IMR-90 (cell line): ENCODE measurements at regions not wholly inside any gene's neighbourhood (a gene's known extent, or its start where the extent isn't known, plus 50 kb on each side); places are given as distances from the start of the nearest gene placed in this dataset.

Source experiments
- ATAC-seq: fragments of 200-7000 bp; cut with Tn5 transposase; 2 replicates; pipeline ENCODE4 v1.9.1; 2020; ENCODE audit warnings: low read depth, mild to moderate bottlenecking, moderate library complexity
- BruUV-seq: library from RNA; stranded (reverse); fragments of 400-500 nt; replicated peaks from 2 replicates; lab custom pipeline; 2021; lab: Mats Ljungman, UMichigan
- CTCF ChIA-PET: fragments of 300-600 bp; formaldehyde crosslinking; extraction: SDS; loops from one replicate; lab custom pipeline; 2021; ENCODE audit warnings: antibody characterized with exemption; lab: Yijun Ruan, JAX
- POLR2A ChIA-PET: fragments of 300-600 bp; sonication (Branson Sonifier 250); formaldehyde crosslinking; loops from one replicate; lab custom pipeline; 2022; ENCODE audit warnings: antibody characterized with exemption; ENCODE audit not compliant: unreplicated experiment; lab: Charles Lee
- DNase-seq: peaks from one replicate; pipeline ENCODE4 v3.0.0; 2013
- H2AFZ ChIP-seq: replicated peaks from 2 replicates; pipeline ENCODE3; 2013; ENCODE audit warnings: low read length, mild to moderate bottlenecking; ENCODE audit not compliant: poor library complexity
- H2AK5ac ChIP-seq: 2 replicates; pipeline ENCODE4 v1.6.1; 2013; ENCODE audit warnings: low read depth, low read length, inconsistent platforms
- H2AK9ac ChIP-seq: replicated peaks from 2 replicates; pipeline ENCODE3; 2013; ENCODE audit warnings: mild to moderate bottlenecking, low read depth, low read length, moderate library complexity; ENCODE audit not compliant: poor library complexity
- H2BK120ac ChIP-seq: 2 replicates; pipeline ENCODE4 v1.6.1; 2013; ENCODE audit warnings: low read depth, low read length, inconsistent platforms
- H2BK15ac ChIP-seq: 3 replicates; pipeline ENCODE4 v1.6.1; 2013; ENCODE audit warnings: low read depth, low read length, inconsistent platforms
- H2BK20ac ChIP-seq: 2 replicates; pipeline ENCODE4 v1.6.1; 2013; ENCODE audit warnings: low read depth, mild to moderate bottlenecking, inconsistent platforms, low read length, moderate library complexity
- H2BK5ac ChIP-seq: 2 replicates; pipeline ENCODE4 v1.6.1; 2013; ENCODE audit warnings: mild to moderate bottlenecking, low read depth, low read length, inconsistent platforms; ENCODE audit not compliant: poor library complexity, severe bottlenecking
- H3K14ac ChIP-seq: replicated peaks from 2 replicates; pipeline ENCODE4 v1.6.1; 2013; ENCODE audit warnings: low read depth, low read length, inconsistent platforms
- H3K18ac ChIP-seq: 2 replicates; pipeline ENCODE4 v1.6.1; 2013; ENCODE audit warnings: low read depth, low read length, control low read depth
- H3K23ac ChIP-seq: 2 replicates; pipeline ENCODE4 v1.6.1; 2013; ENCODE audit warnings: low read depth, low read length, inconsistent platforms
- H3K27ac ChIP-seq: 2 replicates; pipeline ENCODE4 v1.5.1; 2013; ENCODE audit warnings: mild to moderate bottlenecking, control low read depth, low read length; ENCODE audit not compliant: insufficient read depth
- H3K27me3 ChIP-seq: 2 replicates; pipeline ENCODE4 v1.6.1; 2013; ENCODE audit warnings: low read length; ENCODE audit not compliant: control insufficient read depth, insufficient read depth
- H3K36me3 ChIP-seq: 2 replicates; pipeline ENCODE4 v1.6.1; 2013; ENCODE audit warnings: low read length, mixed read lengths; ENCODE audit not compliant: control insufficient read depth, insufficient read depth
- H3K4ac ChIP-seq: 2 replicates; pipeline ENCODE4 v1.6.1; 2013; ENCODE audit warnings: low read depth, low read length, inconsistent platforms
- H3K4me1 ChIP-seq: 2 replicates; pipeline ENCODE4 v1.6.1; 2013; ENCODE audit warnings: low read length, mixed read lengths; ENCODE audit not compliant: control insufficient read depth, insufficient read depth
- H3K4me2 ChIP-seq: 2 replicates; pipeline ENCODE4 v1.6.1; 2013; ENCODE audit warnings: low read depth, mild to moderate bottlenecking, control low read depth, low read length, moderate library complexity
- H3K4me3 ChIP-seq: 2 replicates; pipeline ENCODE4 v1.5.1; 2013; ENCODE audit warnings: low read depth, mild to moderate bottlenecking, control low read depth, low read length, moderate library complexity; ENCODE audit not compliant: insufficient read depth
- H3K56ac ChIP-seq: 2 replicates; pipeline ENCODE4 v1.6.1; 2013; ENCODE audit warnings: low read length, inconsistent platforms; ENCODE audit not compliant: insufficient read depth; ENCODE audit errors: extremely low read depth
- H3K79me1 ChIP-seq, 2 experiments: 2 replicates each; pipeline ENCODE4 v1.6.1; 2013; ENCODE audit warnings: low read length in 2 of 2, inconsistent platforms in 1 of 2, low read depth in 1 of 2
- H3K9ac ChIP-seq: 2 replicates; pipeline ENCODE4 v1.6.1; 2013; ENCODE audit warnings: low read depth, low read length, control low read depth
- H3K9me1 ChIP-seq: 2 replicates; pipeline ENCODE4 v1.6.1; 2013; ENCODE audit warnings: low read length, inconsistent platforms; ENCODE audit not compliant: insufficient read depth
- H3K9me3 ChIP-seq: 2 replicates; pipeline ENCODE4 v1.6.1; 2013; ENCODE audit warnings: low read length; ENCODE audit not compliant: control insufficient read depth, insufficient read depth
- H4K20me1 ChIP-seq: 2 replicates; pipeline ENCODE4 v1.6.1; 2013; ENCODE audit warnings: low read length, inconsistent platforms; ENCODE audit not compliant: insufficient read depth
- H4K5ac ChIP-seq: 2 replicates; pipeline ENCODE4 v1.6.1; 2013; ENCODE audit warnings: mild to moderate bottlenecking, low read depth, low read length, control low read depth
- H4K8ac ChIP-seq, 2 experiments: 2 replicates each; pipeline ENCODE4 v1.6.1; 2013; ENCODE audit warnings: low read depth in 2 of 2, low read length in 2 of 2, control low read depth in 1 of 2, inconsistent platforms in 1 of 2
- H4K91ac ChIP-seq: 2 replicates; pipeline ENCODE4 v1.6.1; 2013; ENCODE audit warnings: low read depth, low read length, inconsistent platforms; ENCODE audit not compliant: insufficient read depth
- BHLHE40 ChIP-seq: fragments of 150-350 bp; IDR thresholded peaks from 2 replicates; pipeline ENCODE4 v1.6.1; 2016; ENCODE audit warnings: mild to moderate bottlenecking, low read depth, low read length
- CTCF ChIP-seq: conservative IDR thresholded peaks from 2 replicates; pipeline ENCODE4 v1.5.1; 2012; ENCODE audit warnings: mild to moderate bottlenecking, low read depth, low read length, improper control_type of control experiment
- FOS ChIP-seq: fragments of 150-350 bp; IDR thresholded peaks from 2 replicates; pipeline ENCODE4 v1.6.1; 2016; ENCODE audit warnings: low read depth, low read length
- MAFK ChIP-seq: IDR thresholded peaks from 2 replicates; pipeline ENCODE4 v1.6.1; 2012; ENCODE audit warnings: low read depth, low read length, improper control_type of control experiment
- MAZ ChIP-seq: IDR thresholded peaks from 2 replicates; pipeline ENCODE4 v1.6.1; 2012; ENCODE audit warnings: low read depth, mild to moderate bottlenecking, low read length, improper control_type of control experiment, moderate library complexity, borderline replicate concordance
- MXI1 ChIP-seq: IDR thresholded peaks from 2 replicates; pipeline ENCODE4 v1.6.1; 2012; ENCODE audit warnings: low read depth, mild to moderate bottlenecking, low read length, moderate library complexity, borderline replicate concordance
- RAD21 ChIP-seq: IDR thresholded peaks from 2 replicates; pipeline ENCODE4 v1.6.1; 2012; ENCODE audit warnings: low read length, improper control_type of control experiment
- RFX5 ChIP-seq: IDR thresholded peaks from 2 replicates; pipeline ENCODE4 v1.8.0; 2012; ENCODE audit warnings: low read depth, mild to moderate bottlenecking, low read length, moderate library complexity
- SMC3 ChIP-seq: fragments of 150-350 bp; IDR thresholded peaks from 2 replicates; pipeline ENCODE4 v1.6.1; 2016; ENCODE audit warnings: low read depth, mild to moderate bottlenecking, antibody characterized with exemption, low read length, moderate library complexity
- WGBS, 2 experiments: methylation state at CpG; one replicate each; pipeline versions ENCODE4 v1.1.5 to v1.1.7; 2013; ENCODE audit warnings: missing lambda C conversion rate in 2 of 2; ENCODE audit not compliant: insufficient read length in 1 of 2; ENCODE audit errors: extremely low coverage in 2 of 2; 5-methylcytosine and 5-hydroxymethylcytosine counted together
- dilution Hi-C: fragments of 300-500 bp; cut with HindIII; formaldehyde crosslinking; loops from one replicate; pipeline ENCODE4 v1.14.3; 2018; ENCODE audit warnings: low sequenced_read_pairs; ENCODE audit not compliant: unreplicated experiment
- in situ Hi-C: fragments of 300-500 bp; cut with MboI; formaldehyde crosslinking; loops from 3 replicates; pipeline ENCODE4 v1.14.3; 2019; ENCODE audit warnings: low sequenced_read_pairs, inconsistent platforms, mixed read lengths
- intact Hi-C: fragments of 100-400 bp; cut with micrococcal nuclease; formaldehyde crosslinking; loops from 2 replicates; pipeline ENCODE4 v1.10.0; 2022

- peak; percentile 70; the same call in 1 of the 2 replicates for ATAC-seq
- in situ Hi-C loops, result no loop called here
Observed at GRCh38 chr16:86901483-86901882, 323.1 kb downstream of the FOXL1 start.

More at GRCh38 chr16:86901483-86901882, 323.1 kb downstream of the FOXL1 start:
- H2BK20ac ChIP-seq, result peak overlapping the region; percentile 59
- H3K27ac ChIP-seq, result no peak overlapping the region
- peak overlapping the region; percentile 1; the same call in 1 of the 2 replicates for H3K4ac ChIP-seq
- ChIA-PET CTCF (no interaction called here), POLR2A (no interaction called here)
- H2BK15ac ChIP-seq, result 0 out of 3 replicates have a peak overlapping the region, but pooled peaks have one; percentile 4
- H3K9me1 ChIP-seq, result peaks cover 18% of the 10 kb centered on the region; the same call in 1 of the 2 replicates
- peaks cover 11% of the 10 kb centered on the region; the same call in 1 of the 2 replicates for H3K4me1 ChIP-seq
- no peak overlapping the region for H4K5ac ChIP-seq
- 0 out of 2 replicates have a peak overlapping the region, but pooled peaks have one; percentile 7 for H3K23ac ChIP-seq
- WGBS, 2 experiments, result 89% methylated on average over 3 of the region's 6 CpGs; no CpG with 5 or more reads in 1 of the 2 experiments
- no peak overlapping the region for H3K18ac ChIP-seq
- H3K79me1 ChIP-seq, result no peaks in the 10 kb centered on the region
- H3K56ac ChIP-seq, result no peak overlapping the region
- no peak overlapping the region for H3K9ac ChIP-seq
- no peak overlapping the region for H4K8ac ChIP-seq
- no peak overlapping the region for H3K4me2 ChIP-seq
- intact Hi-C loops (no loop called here), dilution Hi-C loops (no loop called here)
- no peak overlapping the region for H3K4me3 ChIP-seq
- no peak overlapping the region for H3K14ac ChIP-seq
- peak overlapping the region; percentile 27; the same call in 1 of the 2 replicates for H4K91ac ChIP-seq
- DNase-seq, result peak; percentile 72
- no peak for TF ChIP-seq MAZ
- peak; percentile 48; the same call in 1 of the 2 replicates for TF ChIP-seq FOS
- peak; percentile 13; the same call in 1 of the 2 replicates for TF ChIP-seq CTCF
- TF ChIP-seq RFX5, result no peak
- no peak for TF ChIP-seq BHLHE40
- no peak for TF ChIP-seq MXI1
- peak; percentile 45 for TF ChIP-seq RAD21
- peak; percentile 39 for TF ChIP-seq MAFK
- peak; percentile 15; the same call in 1 of the 2 replicates for TF ChIP-seq SMC3
- H2BK120ac ChIP-seq, result peak overlapping the region; percentile 12
- H2AFZ ChIP-seq, result peak overlapping the region; percentile 37
- H2BK5ac ChIP-seq, result no peak overlapping the region
- H3K27me3 ChIP-seq, result peaks cover 2% of the 10 kb centered on the region; the same call in 1 of the 2 replicates
- no peaks in the 10 kb centered on the region for H3K36me3 ChIP-seq
- BruUV-seq, result no TSS peak
- peak overlapping the region; percentile 33 for H2AK9ac ChIP-seq
- peak overlapping the region; percentile 54; the same call in 1 of the 2 replicates for H2AK5ac ChIP-seq
- H3K9me3 ChIP-seq, result no peaks in the 10 kb centered on the region
- H4K20me1 ChIP-seq, result no peaks in the 10 kb centered on the region
